ENCODE measurements at regions not wholly inside any gene's neighbourhood (a gene's known extent, or its start where the extent isn't known, plus 50 kb on each side); places are given as distances from the start of the nearest gene placed in this dataset.

- no peak overlapping the region for H3K4me3 ChIP-seq (ENCODE audit: low read depth, low read length, poor library complexity, severe bottlenecking)
- H3K9me3 ChIP-seq (ENCODE audit: low read depth, low read length, poor library complexity, severe bottlenecking): peaks cover 11% of the 10 kb centered on the region
- DNase-seq (ENCODE audit: low spot score): no peak
- H3K27me3 ChIP-seq (replicated peaks; ENCODE audit: insufficient read depth, low read depth, low read length, poor library complexity): no peaks in the 10 kb centered on the region
- BruUV-seq (replicated peaks): no TSS peak
- no peak overlapping the region for H3K27ac ChIP-seq (ENCODE audit: low read depth, low read length, poor library complexity, severe bottlenecking)
- no peaks in the 10 kb centered on the region for H3K36me3 ChIP-seq (ENCODE audit: insufficient read depth, low read length, poor library complexity, severe bottlenecking)
- peaks cover 7% of the 10 kb centered on the region for H3K4me1 ChIP-seq (ENCODE audit: insufficient read depth, low read length, poor library complexity, severe bottlenecking)
- intact Hi-C loops (cut with micrococcal nuclease; ENCODE audit: unreplicated experiment): no loop called here
- TF ChIP-seq CTCF (conservative IDR thresholded peaks at IDR 0.05; ENCODE audit: low read depth, low read length): no peak
- TF ChIP-seq EZH2 (IDR thresholded peaks at IDR 0.05; ENCODE audit: borderline replicate concordance, low read depth, low read length, poor library complexity, severe bottlenecking): no peak
- POLR2A ChIA-PET (ENCODE audit: low non-redundant PET): no interaction called here
- CTCF ChIA-PET: no interaction called here
These were observed 72.9 kb upstream of the CD44 start for GRCh38 chr11:35066030-35066429.

GRCh38 chr11:35066783-35067423 is 72.1 kb upstream of the CD44 start:
- Histone ChIP-seq H3K4me1 (ENCODE audit: insufficient read depth, low read length, poor library complexity, severe bottlenecking) (peaks cover 7% of the 10 kb centered on the region), H3K27me3 (replicated peaks; ENCODE audit: insufficient read depth, low read depth, low read length, poor library complexity) (no peaks in the 10 kb centered on the region), H3K9me3 (ENCODE audit: low read depth, low read length, poor library complexity, severe bottlenecking) (peaks cover 11% of the 10 kb centered on the region), H3K27ac (ENCODE audit: low read depth, low read length, poor library complexity, severe bottlenecking) (no peak overlapping the region), H3K4me3 (ENCODE audit: low read depth, low read length, poor library complexity, severe bottlenecking) (no peak overlapping the region), H3K36me3 (ENCODE audit: insufficient read depth, low read length, poor library complexity, severe bottlenecking) (no peaks in the 10 kb centered on the region)
- intact Hi-C loops (cut with micrococcal nuclease; ENCODE audit: unreplicated experiment): no loop called here
- ChIA-PET POLR2A (ENCODE audit: low non-redundant PET) (no interaction called here), CTCF (no interaction called here)
- no TSS peak for BruUV-seq (replicated peaks)
- no peak for TF ChIP-seq EZH2 (IDR thresholded peaks at IDR 0.05; ENCODE audit: borderline replicate concordance, low read depth, low read length, poor library complexity, severe bottlenecking)
- no peak for TF ChIP-seq CTCF (conservative IDR thresholded peaks at IDR 0.05; ENCODE audit: low read depth, low read length)
- no peak for DNase-seq (ENCODE audit: low spot score)

GRCh38 chr11:35071722-35072121 is 67.2 kb upstream of the CD44 start:
- Histone ChIP-seq H3K9me3 (ENCODE audit: low read depth, low read length, poor library complexity, severe bottlenecking) (peaks cover 11% of the 10 kb centered on the region), H3K27ac (ENCODE audit: low read depth, low read length, poor library complexity, severe bottlenecking) (no peak overlapping the region), H3K4me1 (ENCODE audit: insufficient read depth, low read length, poor library complexity, severe bottlenecking) (no peaks in the 10 kb centered on the region), H3K4me3 (ENCODE audit: low read depth, low read length, poor library complexity, severe bottlenecking) (no peak overlapping the region), H3K36me3 (ENCODE audit: insufficient read depth, low read length, poor library complexity, severe bottlenecking) (no peaks in the 10 kb centered on the region), H3K27me3 (replicated peaks; ENCODE audit: insufficient read depth, low read depth, low read length, poor library complexity) (no peaks in the 10 kb centered on the region)
- ChIA-PET CTCF (no interaction called here), POLR2A (ENCODE audit: low non-redundant PET) (interaction anchor here (0.6 kb wide), 3 partner anchors 56 to 905 kb away, joined by 3 read pairs; no protein-coding TSS in a partner anchor)
- no peak for DNase-seq (ENCODE audit: low spot score)
- BruUV-seq (replicated peaks): no TSS peak
- intact Hi-C loops (cut with micrococcal nuclease; ENCODE audit: unreplicated experiment): no loop called here
- TF ChIP-seq CTCF (conservative IDR thresholded peaks at IDR 0.05; ENCODE audit: low read depth, low read length): no peak
- no peak for TF ChIP-seq EZH2 (IDR thresholded peaks at IDR 0.05; ENCODE audit: borderline replicate concordance, low read depth, low read length, poor library complexity, severe bottlenecking)

All from A673 (cell line).